ENCODE measurements at regions not wholly inside any gene's neighbourhood (a gene's known extent, or its start where the extent isn't known, plus 50 kb on each side); places are given as distances from the start of the nearest gene placed in this dataset.

GRCh38 chr5:33227247-33227646 lies 213.5 kb upstream of the TARS1 start (continued):
- TF ChIP-seq EP300 (IDR thresholded peaks at IDR 0.05; ENCODE audit: borderline replicate concordance in 1 of 2, low read depth in 1 of 2, low read length in 1 of 2), result no peak

DNA sequence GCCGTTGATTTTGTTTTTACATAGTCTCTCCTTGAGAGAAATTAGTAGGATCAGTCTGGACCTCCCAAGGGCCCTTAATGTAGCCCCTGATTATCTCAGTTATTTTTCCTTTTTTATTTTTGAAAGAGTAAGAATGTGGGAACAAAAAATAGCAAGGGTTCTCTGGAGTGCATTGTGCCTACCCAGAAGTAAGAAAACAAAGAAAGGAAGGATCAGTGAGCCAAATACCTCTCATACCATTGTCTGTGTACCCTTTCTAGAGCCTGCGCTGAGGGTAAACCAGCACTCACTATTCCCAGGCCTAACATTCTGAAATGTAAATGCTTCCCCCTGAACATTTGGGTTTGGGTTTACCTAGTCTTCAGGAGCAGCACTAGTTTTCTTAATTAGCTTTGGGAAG lies 213.0 kb upstream of the TARS1 start:
- ChIA-PET POLR2A (no interaction called here), CTCF (no interaction called here)
- Histone ChIP-seq H3K4me3 (ENCODE audit: low read depth in 2 of 2, low read length in 1 of 2) (no peak overlapping the region), H4K20me1 (ENCODE audit: insufficient read depth) (no peaks in the 10 kb centered on the region), H3K27ac (ENCODE audit: low read depth in 2 of 2, low read length in 1 of 2) (no peak overlapping the region), H3K36me3 (replicated peaks in 1 of 2; ENCODE audit: control insufficient read depth in 1 of 2, insufficient read depth in 2 of 2, low read length in 1 of 2) (no peaks in the 10 kb centered on the region), H3K4me1 (ENCODE audit: control insufficient read depth in 1 of 2, insufficient read depth in 2 of 2, low read depth in 1 of 2, low read length in 1 of 2) (peaks cover 0 to under 1% of the 10 kb centered on the region in 2 experiments; a peak in 2 of 4 replicates), H3F3A (replicated peaks; ENCODE audit: insufficient read depth) (peaks cover 13% of the 10 kb centered on the region), H3K9me3 (no peaks in the 10 kb centered on the region), H3K4me2 (no peak overlapping the region), H3K9me2 (no peaks in the 10 kb centered on the region), H2AFZ (ENCODE audit: low read depth) (no peak overlapping the region; the same call in 1 of the 2 replicates), H3K9ac (no peak overlapping the region), H3K27me3 (ENCODE audit: insufficient read depth) (no peaks in the 10 kb centered on the region), H3K79me2 (ENCODE audit: insufficient read depth) (no peaks in the 10 kb centered on the region; the same call in 1 of the 2 replicates)
- DNase-seq, result no peak
- TF ChIP-seq ELF1 (IDR thresholded peaks at IDR 0.05) (no peak), RFX5 (IDR thresholded peaks at IDR 0.05; ENCODE audit: low read length) (no peak), TAF1 (IDR thresholded peaks at IDR 0.05; ENCODE audit: borderline replicate concordance, low read depth, low read length) (no peak), MXI1 (IDR thresholded peaks at IDR 0.05; ENCODE audit: low read depth, low read length) (no peak), SIN3A (IDR thresholded peaks at IDR 0.05; ENCODE audit: borderline replicate concordance, low read depth, low read length) (no peak), NFIC (IDR thresholded peaks at IDR 0.05; ENCODE audit: borderline replicate concordance) (no peak), NRF1 (IDR thresholded peaks at IDR 0.05; ENCODE audit: low read depth, low read length) (no peak), FOSL2 (IDR thresholded peaks at IDR 0.05; ENCODE audit: borderline replicate concordance, low read depth) (no peak), RCOR1 (IDR thresholded peaks at IDR 0.05; ENCODE audit: low read length) (no peak)
- TF ChIP-seq, protein P1, sequence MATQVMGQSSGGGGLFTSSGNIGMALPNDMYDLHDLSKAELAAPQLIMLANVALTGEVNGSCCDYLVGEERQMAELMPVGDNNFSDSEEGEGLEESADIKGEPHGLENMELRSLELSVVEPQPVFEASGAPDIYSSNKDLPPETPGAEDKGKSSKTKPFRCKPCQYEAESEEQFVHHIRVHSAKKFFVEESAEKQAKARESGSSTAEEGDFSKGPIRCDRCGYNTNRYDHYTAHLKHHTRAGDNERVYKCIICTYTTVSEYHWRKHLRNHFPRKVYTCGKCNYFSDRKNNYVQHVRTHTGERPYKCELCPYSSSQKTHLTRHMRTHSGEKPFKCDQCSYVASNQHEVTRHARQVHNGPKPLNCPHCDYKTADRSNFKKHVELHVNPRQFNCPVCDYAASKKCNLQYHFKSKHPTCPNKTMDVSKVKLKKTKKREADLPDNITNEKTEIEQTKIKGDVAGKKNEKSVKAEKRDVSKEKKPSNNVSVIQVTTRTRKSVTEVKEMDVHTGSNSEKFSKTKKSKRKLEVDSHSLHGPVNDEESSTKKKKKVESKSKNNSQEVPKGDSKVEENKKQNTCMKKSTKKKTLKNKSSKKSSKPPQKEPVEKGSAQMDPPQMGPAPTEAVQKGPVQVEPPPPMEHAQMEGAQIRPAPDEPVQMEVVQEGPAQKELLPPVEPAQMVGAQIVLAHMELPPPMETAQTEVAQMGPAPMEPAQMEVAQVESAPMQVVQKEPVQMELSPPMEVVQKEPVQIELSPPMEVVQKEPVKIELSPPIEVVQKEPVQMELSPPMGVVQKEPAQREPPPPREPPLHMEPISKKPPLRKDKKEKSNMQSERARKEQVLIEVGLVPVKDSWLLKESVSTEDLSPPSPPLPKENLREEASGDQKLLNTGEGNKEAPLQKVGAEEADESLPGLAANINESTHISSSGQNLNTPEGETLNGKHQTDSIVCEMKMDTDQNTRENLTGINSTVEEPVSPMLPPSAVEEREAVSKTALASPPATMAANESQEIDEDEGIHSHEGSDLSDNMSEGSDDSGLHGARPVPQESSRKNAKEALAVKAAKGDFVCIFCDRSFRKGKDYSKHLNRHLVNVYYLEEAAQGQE (IDR thresholded peaks at IDR 0.05; ENCODE audit: low read depth, low read length), result no peak
- 84% methylated on average over 2 of the region's 2 CpGs for WGBS (ENCODE audit: low lambda C conversion rate)

DNA sequence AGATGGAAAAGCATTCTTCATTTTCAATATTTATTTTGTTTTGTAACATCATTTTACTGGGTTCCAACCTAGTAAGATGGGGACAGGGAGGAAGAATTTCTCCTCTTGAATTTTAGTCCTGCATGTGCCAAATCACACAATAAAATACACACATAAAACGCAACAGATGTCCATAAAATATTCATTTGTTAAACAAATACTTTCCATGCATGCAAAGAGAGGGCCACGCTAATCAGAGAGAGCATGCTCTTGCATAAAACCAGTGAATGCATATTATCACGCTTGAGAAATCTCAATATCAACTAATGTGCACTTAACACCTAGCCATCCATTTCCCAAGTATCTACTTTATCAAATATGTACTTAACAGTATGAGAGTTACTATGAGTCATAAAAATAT lies 212.6 kb upstream of the TARS1 start:
- DNase-seq, result no peak
- no peak for TF ChIP-seq RAD21 (IDR thresholded peaks at IDR 0.05; ENCODE audit: low read length)
- TF ChIP-seq GATA2 (CRISPR knock-in tag; IDR thresholded peaks at IDR 0.05), result no peak
- TF ChIP-seq NFIC (IDR thresholded peaks at IDR 0.05; ENCODE audit: borderline replicate concordance), result no peak
- TF ChIP-seq EZH2phosphoT487 (IDR thresholded peaks at IDR 0.05; ENCODE audit: borderline replicate concordance, low read depth), result no peak
- no peak for TF ChIP-seq FOSL2 (IDR thresholded peaks at IDR 0.05; ENCODE audit: borderline replicate concordance, low read depth)
- TF ChIP-seq PBX3 (IDR thresholded peaks at IDR 0.05), result no peak
- no peak for TF ChIP-seq YY1 (IDR thresholded peaks at IDR 0.05; ENCODE audit: low read depth)
- TF ChIP-seq, protein P2, sequence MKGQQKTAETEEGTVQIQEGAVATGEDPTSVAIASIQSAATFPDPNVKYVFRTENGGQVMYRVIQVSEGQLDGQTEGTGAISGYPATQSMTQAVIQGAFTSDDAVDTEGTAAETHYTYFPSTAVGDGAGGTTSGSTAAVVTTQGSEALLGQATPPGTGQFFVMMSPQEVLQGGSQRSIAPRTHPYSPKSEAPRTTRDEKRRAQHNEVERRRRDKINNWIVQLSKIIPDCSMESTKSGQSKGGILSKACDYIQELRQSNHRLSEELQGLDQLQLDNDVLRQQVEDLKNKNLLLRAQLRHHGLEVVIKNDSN (IDR thresholded peaks at IDR 0.05; ENCODE audit: borderline replicate concordance, low read depth), result no peak
- TF ChIP-seq TEAD4 (IDR thresholded peaks at IDR 0.05; ENCODE audit: borderline replicate concordance, insufficient read depth), result no peak
- no peak for TF ChIP-seq SIN3A (IDR thresholded peaks at IDR 0.05; ENCODE audit: borderline replicate concordance, low read depth, low read length)
- H2AFZ ChIP-seq (ENCODE audit: low read depth), result no peak overlapping the region

More for the DNA sequence above, 212.6 kb upstream of the TARS1 start:
- Histone ChIP-seq H3K9me2 (no peaks in the 10 kb centered on the region), H3K27ac (ENCODE audit: low read depth in 2 of 2, low read length in 1 of 2) (no peak overlapping the region), H3K79me2 (ENCODE audit: insufficient read depth) (no peaks in the 10 kb centered on the region; the same call in 1 of the 2 replicates), H3K9ac (no peak overlapping the region), H3K9me3 (no peaks in the 10 kb centered on the region), H3K27me3 (ENCODE audit: insufficient read depth) (no peaks in the 10 kb centered on the region), H3K4me3 (ENCODE audit: low read depth in 2 of 2, low read length in 1 of 2) (no peak overlapping the region), H3K4me2 (no peak overlapping the region), H3K36me3 (replicated peaks in 1 of 2; ENCODE audit: control insufficient read depth in 1 of 2, insufficient read depth in 2 of 2, low read length in 1 of 2) (no peaks in the 10 kb centered on the region), H4K20me1 (ENCODE audit: insufficient read depth) (no peaks in the 10 kb centered on the region), H3K4me1 (ENCODE audit: control insufficient read depth in 1 of 2, insufficient read depth in 2 of 2, low read depth in 1 of 2, low read length in 1 of 2) (peaks cover 0 to 4% of the 10 kb centered on the region in 2 experiments; a peak in 2 of 4 replicates), H3F3A (replicated peaks; ENCODE audit: insufficient read depth) (peaks cover 13% of the 10 kb centered on the region)
- ChIA-PET CTCF (no interaction called here), POLR2A (no interaction called here)
- WGBS (ENCODE audit: low lambda C conversion rate), result 72% methylated on average over 3 of the region's 3 CpGs
